ENCODE measurements at regions not wholly inside any gene's neighbourhood (a gene's known extent, or its start where the extent isn't known, plus 50 kb on each side); places are given as distances from the start of the nearest gene placed in this dataset.

DNA sequence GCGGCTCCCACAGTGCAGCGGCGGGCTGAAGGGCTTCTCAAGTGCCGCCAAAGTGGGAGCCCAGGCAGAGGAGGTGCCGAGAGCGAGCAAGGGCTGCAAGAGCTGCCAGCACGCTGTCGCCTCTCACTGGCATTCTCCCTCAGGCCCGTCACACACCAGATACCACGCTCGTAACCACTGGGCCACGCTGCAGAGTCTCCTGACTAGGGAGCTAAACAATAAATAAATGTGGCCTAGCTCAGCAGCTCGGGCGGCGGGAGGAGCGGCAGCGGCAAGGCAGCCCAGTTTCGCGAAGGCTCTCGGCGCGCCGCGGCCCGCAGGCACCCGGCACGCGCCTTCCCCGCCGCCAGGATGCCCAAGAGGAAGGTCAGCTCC lies 55.9 kb upstream of the FAM174B start:
- Histone ChIP-seq H3K27me3 (ENCODE audit: control insufficient read depth, insufficient read depth, low read length) (peaks cover 4% of the 10 kb centered on the region), H3K4me3 (ENCODE audit: low read depth, low read length) (no peak overlapping the region), H3K36me3 (ENCODE audit: control insufficient read depth, insufficient read depth, low read length) (no peaks in the 10 kb centered on the region)
- no peak for FAIRE-seq
- DNase-seq (ENCODE audit: low read depth), result no peak
- TF ChIP-seq CTCF (IDR thresholded peaks at IDR 0.05; ENCODE audit: insufficient read depth, low read length, severe bottlenecking), result no peak

- DNase-seq (ENCODE audit: low read depth) (peak; percentile 65), FAIRE-seq (no peak)
- no peak for TF ChIP-seq CTCF (IDR thresholded peaks at IDR 0.05; ENCODE audit: insufficient read depth, low read length, severe bottlenecking)
- Histone ChIP-seq H3K36me3 (ENCODE audit: control insufficient read depth, insufficient read depth, low read length) (no peaks in the 10 kb centered on the region), H3K4me3 (ENCODE audit: low read depth, low read length) (peak overlapping the region; percentile 40), H3K27me3 (ENCODE audit: control insufficient read depth, insufficient read depth, low read length) (peaks cover 4% of the 10 kb centered on the region)
Observed at GRCh38 chr15:92714077-92714476, 58.5 kb upstream of the FAM174B start.

DNA sequence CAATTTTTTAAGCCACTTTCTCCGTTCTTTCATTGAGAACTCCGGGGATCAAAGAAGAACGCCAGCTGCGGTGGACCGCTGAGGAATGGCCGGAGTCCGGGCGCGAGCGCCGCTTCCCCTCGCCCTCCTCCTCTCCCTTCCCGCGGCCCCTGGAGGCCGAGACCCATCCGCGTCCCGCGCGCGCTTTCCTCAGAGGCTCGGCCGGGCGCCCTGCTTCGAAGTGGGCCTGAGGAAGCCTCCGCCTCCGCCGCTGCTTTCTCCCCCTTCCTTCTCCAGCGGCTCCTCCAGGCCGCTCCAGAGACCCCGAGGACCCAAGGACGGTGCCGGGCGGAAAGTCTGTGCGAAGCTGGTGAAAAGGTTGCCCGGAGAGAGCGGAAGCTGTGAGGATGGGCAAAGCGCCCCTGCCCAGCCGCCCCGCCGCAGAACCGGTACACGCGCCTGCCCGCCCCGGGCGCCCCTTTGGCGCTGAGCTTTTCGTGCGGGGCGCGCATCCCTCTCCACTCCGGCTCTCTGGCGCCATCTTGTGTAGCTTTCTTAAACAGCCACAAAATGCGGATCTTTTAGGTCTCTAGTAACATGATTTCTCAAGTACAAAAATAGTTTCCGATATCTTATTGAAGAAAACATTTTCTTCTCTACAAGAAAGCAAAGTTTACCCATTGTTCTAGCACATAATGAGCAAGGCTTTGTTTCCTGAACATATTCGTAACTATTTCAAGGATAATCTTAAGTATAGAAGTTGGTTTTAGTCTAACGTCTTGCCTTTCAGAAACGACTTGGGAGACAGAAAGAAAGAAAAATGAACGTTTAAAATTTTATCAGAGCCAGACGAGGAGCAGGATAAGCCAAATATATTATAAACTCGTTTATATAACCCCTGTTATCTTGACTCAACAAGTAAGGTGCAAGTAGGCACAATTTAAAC lies 59.2 kb upstream of the FAM174B start:
- Histone ChIP-seq H3K27me3 (ENCODE audit: control insufficient read depth, insufficient read depth, low read length) (peaks cover 4% of the 10 kb centered on the region), H3K4me3 (ENCODE audit: low read depth, low read length) (peak overlapping the region; percentile 40), H3K36me3 (ENCODE audit: control insufficient read depth, insufficient read depth, low read length) (no peaks in the 10 kb centered on the region)
- peak; percentile 40 for DNase-seq (ENCODE audit: low read depth)
- TF ChIP-seq CTCF (IDR thresholded peaks at IDR 0.05; ENCODE audit: insufficient read depth, low read length, severe bottlenecking), result peak; percentile 69
- no peak for FAIRE-seq

GRCh38 chr15:92715758-92716157 lies 60.2 kb upstream of the FAM174B start:
- H3K27me3 ChIP-seq (ENCODE audit: control insufficient read depth, insufficient read depth, low read length), result peaks cover 2% of the 10 kb centered on the region
- H3K4me3 ChIP-seq (ENCODE audit: low read depth, low read length), result no peak overlapping the region
- FAIRE-seq (no peak), DNase-seq (ENCODE audit: low read depth) (no peak)
- TF ChIP-seq CTCF (IDR thresholded peaks at IDR 0.05; ENCODE audit: insufficient read depth, low read length, severe bottlenecking), result no peak
- no peaks in the 10 kb centered on the region for H3K36me3 ChIP-seq (ENCODE audit: control insufficient read depth, insufficient read depth, low read length)

GRCh38 chr15:92719021-92719420 lies 63.4 kb upstream of the FAM174B start:
- TF ChIP-seq CTCF (IDR thresholded peaks at IDR 0.05; ENCODE audit: insufficient read depth, low read length, severe bottlenecking), result no peak
- no peak for FAIRE-seq
- H3K27me3 ChIP-seq (ENCODE audit: control insufficient read depth, insufficient read depth, low read length), result peaks cover 2% of the 10 kb centered on the region

More at GRCh38 chr15:92719021-92719420, 63.4 kb upstream of the FAM174B start:
- Histone ChIP-seq H3K36me3 (ENCODE audit: control insufficient read depth, insufficient read depth, low read length) (no peaks in the 10 kb centered on the region), H3K4me3 (ENCODE audit: low read depth, low read length) (no peak overlapping the region)
- no peak for DNase-seq (ENCODE audit: low read depth)
